Upper lobe of right lung (tissue), 1 donor: ENCODE measurements at regions not wholly inside any gene's neighbourhood (a gene's known extent, or its start where the extent isn't known, plus 50 kb on each side); places are given as distances from the start of the nearest gene placed in this dataset.

Source experiments
- ATAC-seq: fragments of 200-7000 bp; cut with Tn5 transposase; one replicate; pipeline ENCODE4 v1.9.1; 2020; ENCODE audit warnings: mild to moderate bottlenecking, moderate library complexity
- DNase-seq: peaks from one replicate; pipeline ENCODE4 v3.0.0-alpha.2; 2020
- H3K27ac ChIP-seq: fragments of 200-600 bp; one replicate; pipeline ENCODE4 v1.8.0; 2022
- H3K27me3 ChIP-seq: fragments of 200-600 bp; one replicate; pipeline ENCODE4 v1.8.0; 2022; ENCODE audit warnings: mild to moderate bottlenecking
- H3K36me3 ChIP-seq: fragments of 200-600 bp; one replicate; pipeline ENCODE4 v1.8.0; 2022
- H3K4me1 ChIP-seq: fragments of 200-600 bp; one replicate; pipeline ENCODE4 v1.8.0; 2022
- H3K4me3 ChIP-seq: fragments of 200-600 bp; one replicate; pipeline ENCODE4 v1.8.0; 2022; ENCODE audit warnings: mild to moderate bottlenecking
- H3K9me3 ChIP-seq: fragments of 200-600 bp; one replicate; pipeline ENCODE4 v1.8.0; 2022
- CTCF ChIP-seq: fragments of 200-600 bp; IDR thresholded peaks from one replicate; pipeline ENCODE4 v1.8.0; 2022; ENCODE audit warnings: antibody characterized with exemption
- intact Hi-C: fragments of 100-400 bp; cut with DNase I; formaldehyde crosslinking; loops from one replicate; pipeline ENCODE4 v1.11.0; 2022
- donor health status: DM: no; HTN: yes; CAD: no; lungs with severe emphysema.

GRCh38 chr1:57901208-57901919, 477.5 kb upstream of the DAB1 start:
- H3K4me3 ChIP-seq, result no peak overlapping the region
- H3K36me3 ChIP-seq, result no peaks in the 10 kb centered on the region
- H3K4me1 ChIP-seq, result no peaks in the 10 kb centered on the region
- ATAC-seq (no peak), DNase-seq (no peak)
- intact Hi-C loops, result no loop called here
- no peak for TF ChIP-seq CTCF
- H3K9me3 ChIP-seq, result no peaks in the 10 kb centered on the region
- H3K27ac ChIP-seq, result no peak overlapping the region
- H3K27me3 ChIP-seq, result no peaks in the 10 kb centered on the region

- intact Hi-C loops, result no loop called here
- no peak overlapping the region for H3K4me3 ChIP-seq
- no peak for DNase-seq
- H3K27ac ChIP-seq, result no peak overlapping the region
- no peaks in the 10 kb centered on the region for H3K36me3 ChIP-seq
- ATAC-seq, result no peak
- H3K4me1 ChIP-seq, result no peaks in the 10 kb centered on the region
- H3K9me3 ChIP-seq, result no peaks in the 10 kb centered on the region
- no peaks in the 10 kb centered on the region for H3K27me3 ChIP-seq
- TF ChIP-seq CTCF, result no peak
Observed at GRCh38 chr1:57898531-57898930, 474.7 kb upstream of the DAB1 start.

- ATAC-seq, result no peak
- no peak for TF ChIP-seq CTCF
- H3K4me3 ChIP-seq, result no peak overlapping the region
Observed at GRCh38 chr1:57897581-57897980, 473.7 kb upstream of the DAB1 start.

GRCh38 chr1:57894315-57894714, 470.5 kb upstream of the DAB1 start:
- no peak for DNase-seq
- TF ChIP-seq CTCF, result no peak
- H3K9me3 ChIP-seq, result no peaks in the 10 kb centered on the region
- no peak overlapping the region for H3K4me3 ChIP-seq
- H3K27ac ChIP-seq, result no peak overlapping the region
- intact Hi-C loops, result no loop called here
- H3K36me3 ChIP-seq, result no peaks in the 10 kb centered on the region
- H3K4me1 ChIP-seq, result no peaks in the 10 kb centered on the region
- no peaks in the 10 kb centered on the region for H3K27me3 ChIP-seq
- no peak for ATAC-seq

More at GRCh38 chr1:57897581-57897980, 473.7 kb upstream of the DAB1 start:
- no peak for DNase-seq
- Histone ChIP-seq H3K4me1 (no peaks in the 10 kb centered on the region), H3K9me3 (no peaks in the 10 kb centered on the region), H3K36me3 (no peaks in the 10 kb centered on the region), H3K27ac (no peak overlapping the region), H3K27me3 (no peaks in the 10 kb centered on the region)
- intact Hi-C loops, result no loop called here

GRCh38 chr1:57889676-57890320, 465.9 kb upstream of the DAB1 start:
- Histone ChIP-seq H3K9me3 (no peaks in the 10 kb centered on the region), H3K27me3 (no peaks in the 10 kb centered on the region), H3K36me3 (no peaks in the 10 kb centered on the region), H3K4me1 (no peaks in the 10 kb centered on the region), H3K4me3 (no peak overlapping the region), H3K27ac (no peak overlapping the region)
- ATAC-seq, result no peak
- intact Hi-C loops, result no loop called here
- no peak for DNase-seq
- no peak for TF ChIP-seq CTCF
